GM19328 (cell line): ENCODE measurements at regions not wholly inside any gene's neighbourhood (a gene's known extent, or its start where the extent isn't known, plus 50 kb on each side); places are given as distances from the start of the nearest gene placed in this dataset.

Experiments
- ATAC-seq: cut with Tn5 transposase; IDR thresholded peaks from one replicate; pipeline ENCODE4 v1.9.1; 2021; ENCODE audit warnings: mild to moderate bottlenecking, moderate library complexity; ENCODE audit not compliant: unreplicated experiment

DNA sequence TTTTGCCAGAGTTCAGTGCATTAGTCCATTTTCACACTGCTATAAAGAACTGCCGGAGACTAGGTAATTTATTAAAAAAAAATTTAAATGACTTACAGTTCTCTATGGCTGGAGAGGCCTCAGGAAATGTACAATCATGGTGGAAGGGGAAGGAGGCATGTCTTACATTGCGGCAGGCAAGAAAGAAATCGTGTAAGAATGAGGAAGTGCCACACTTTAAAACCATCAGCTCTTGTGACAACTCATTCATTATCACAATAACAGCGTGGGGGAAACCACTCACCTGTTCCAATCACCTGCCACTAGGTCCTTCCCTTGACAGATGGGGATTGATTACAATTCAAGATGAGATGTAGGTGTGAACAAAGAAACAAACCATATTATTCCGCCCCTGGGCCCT lies 1361.4 kb downstream of the NSUN3 start:
- no peak for ATAC-seq

GRCh38 chr3:95434491-95434890 lies 1371.6 kb downstream of the NSUN3 start:
- no peak for ATAC-seq

DNA sequence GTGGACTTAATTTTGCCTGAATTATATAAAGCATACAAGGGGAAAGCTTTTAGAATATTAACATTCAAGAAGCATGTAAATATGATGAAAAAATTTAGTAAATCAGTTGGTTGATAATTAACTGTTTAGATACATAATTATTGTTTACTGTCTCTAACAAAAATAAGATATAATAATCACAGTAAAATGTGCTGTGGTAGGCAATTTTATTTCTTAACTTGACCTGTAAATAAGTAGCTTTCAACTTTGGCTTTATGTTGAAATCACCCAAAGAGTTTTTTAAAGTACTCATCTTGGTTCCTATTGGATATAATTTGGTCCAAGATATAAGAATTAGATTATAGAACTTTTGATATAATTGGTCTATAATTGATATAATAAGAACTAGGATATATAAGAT lies 1374.5 kb downstream of the NSUN3 start:
- no peak for ATAC-seq

GRCh38 chr3:95438274-95438673 lies 1375.4 kb downstream of the NSUN3 start:
- no peak for ATAC-seq

- no peak for ATAC-seq
Measured at GRCh38 chr3:95442766-95443165, 1371.6 kb upstream of the EPHA6 start.

GRCh38 chr3:95449841-95450240 lies 1364.6 kb upstream of the EPHA6 start:
- no peak for ATAC-seq

- ATAC-seq = no peak
Measured at GRCh38 chr3:95453242-95453641, 1361.2 kb upstream of the EPHA6 start.

GRCh38 chr3:95456835-95457234 lies 1357.6 kb upstream of the EPHA6 start:
- ATAC-seq = no peak

- no peak for ATAC-seq
Measured at GRCh38 chr3:95459706-95460105, 1354.7 kb upstream of the EPHA6 start.

DNA sequence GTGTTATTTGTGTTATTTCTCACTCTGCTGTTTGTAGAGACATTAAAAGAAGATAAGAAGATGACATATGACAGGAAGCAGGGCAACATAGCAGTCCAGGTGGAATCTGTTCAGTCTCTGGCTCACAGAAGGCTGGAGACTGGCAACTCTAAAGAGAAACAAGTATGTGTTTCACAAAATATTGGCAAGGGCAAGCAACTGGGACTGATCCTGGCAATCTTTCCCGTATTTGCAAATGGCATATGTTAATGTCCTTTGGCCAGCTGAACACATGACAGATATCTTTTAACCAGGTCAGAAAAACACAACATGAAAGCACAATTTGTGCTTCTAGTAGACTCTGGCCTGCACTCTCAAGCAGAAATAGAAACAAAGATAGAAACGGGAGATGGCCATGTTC lies 1354.1 kb upstream of the EPHA6 start:
- no peak for ATAC-seq

DNA sequence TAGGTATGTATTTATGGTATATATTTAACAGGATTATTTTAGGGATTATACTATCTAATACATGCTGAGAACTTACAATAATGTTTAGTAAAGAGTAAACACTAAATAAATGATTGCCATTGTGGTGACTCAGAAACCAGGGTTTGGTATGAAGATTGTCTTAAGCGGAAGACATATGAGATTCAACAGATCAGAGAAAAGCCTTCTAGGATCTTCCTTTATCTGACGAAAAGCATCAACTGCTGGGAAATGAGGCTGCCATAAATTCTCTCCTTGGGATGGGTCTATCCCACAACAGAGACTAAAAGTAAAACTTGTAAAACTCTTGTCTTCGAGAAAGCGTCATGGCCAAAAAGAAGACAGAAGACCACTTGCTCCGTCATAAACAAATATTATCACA lies 1352.2 kb upstream of the EPHA6 start:
- no peak for ATAC-seq

DNA sequence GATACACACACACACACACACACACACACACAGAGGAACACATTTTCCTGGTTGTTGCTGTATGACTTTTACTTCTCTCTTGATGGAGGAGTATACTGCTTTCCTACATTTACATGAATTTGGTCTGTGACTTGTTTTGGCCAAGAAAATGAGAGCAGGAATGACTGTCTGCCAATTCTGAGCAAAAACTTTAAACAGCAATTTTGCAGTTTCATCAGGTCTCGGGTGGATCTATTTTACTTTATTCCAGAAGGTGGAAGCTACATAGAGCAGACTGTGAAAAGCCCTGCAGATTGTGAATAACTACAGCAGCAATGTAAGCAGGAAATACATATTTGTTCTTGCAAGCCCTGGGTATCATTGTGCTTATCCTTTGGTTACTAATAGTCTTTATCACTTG lies 1350.0 kb upstream of the EPHA6 start:
- no peak for ATAC-seq

GRCh38 chr3:95468331-95468730 lies 1346.1 kb upstream of the EPHA6 start:
- no peak for ATAC-seq

- ATAC-seq = no peak
Measured at GRCh38 chr3:95474338-95474737, 1340.1 kb upstream of the EPHA6 start.

- no peak for ATAC-seq
Measured at GRCh38 chr3:95476534-95476933, 1337.9 kb upstream of the EPHA6 start.

- no peak for ATAC-seq
Measured at GRCh38 chr3:95506174-95506573, 1308.2 kb upstream of the EPHA6 start.

DNA sequence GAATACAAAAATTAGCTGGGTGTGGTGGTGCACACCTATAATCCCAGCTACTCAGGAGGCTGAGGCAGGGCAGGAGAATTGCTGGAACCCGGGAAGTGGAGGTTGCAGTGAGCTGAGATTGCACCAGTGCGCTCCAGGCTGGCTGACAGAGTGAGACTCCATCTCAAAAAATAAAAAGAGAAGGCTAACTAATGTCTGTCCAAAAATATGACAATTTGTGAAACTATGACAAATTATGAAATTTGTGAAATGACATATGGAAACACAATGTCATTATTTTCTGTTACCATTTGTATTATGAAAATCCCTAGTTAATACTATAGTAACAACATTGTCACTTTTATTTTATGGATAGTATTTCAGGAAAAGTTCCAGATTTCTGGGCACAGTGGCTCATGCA lies 1306.3 kb upstream of the EPHA6 start:
- no peak for ATAC-seq

GRCh38 chr3:95511828-95512227 lies 1302.6 kb upstream of the EPHA6 start:
- ATAC-seq = no peak

DNA sequence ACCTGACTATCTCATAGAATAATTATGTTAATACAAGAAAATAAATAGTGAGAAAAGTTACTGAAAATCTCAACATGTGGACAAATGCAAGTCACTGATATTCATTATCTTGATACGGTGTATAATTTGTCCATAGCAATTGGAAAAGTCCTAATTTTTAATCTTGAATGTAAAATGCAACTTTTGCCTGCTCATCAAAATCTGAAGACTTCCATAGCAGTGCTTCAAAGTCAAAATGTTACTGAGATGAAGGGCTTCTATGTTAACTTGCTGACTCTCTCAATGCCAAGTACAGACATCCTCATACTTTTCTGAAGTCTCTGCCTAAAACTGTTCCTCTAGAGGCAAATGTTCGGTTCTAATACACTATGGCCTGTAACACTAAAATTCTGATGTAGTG lies 1300.1 kb upstream of the EPHA6 start:
- ATAC-seq = no peak

- no peak for ATAC-seq
Measured at GRCh38 chr3:95521396-95521795, 1293.0 kb upstream of the EPHA6 start.

GRCh38 chr3:95522449-95522848 lies 1291.9 kb upstream of the EPHA6 start:
- no peak for ATAC-seq

DNA sequence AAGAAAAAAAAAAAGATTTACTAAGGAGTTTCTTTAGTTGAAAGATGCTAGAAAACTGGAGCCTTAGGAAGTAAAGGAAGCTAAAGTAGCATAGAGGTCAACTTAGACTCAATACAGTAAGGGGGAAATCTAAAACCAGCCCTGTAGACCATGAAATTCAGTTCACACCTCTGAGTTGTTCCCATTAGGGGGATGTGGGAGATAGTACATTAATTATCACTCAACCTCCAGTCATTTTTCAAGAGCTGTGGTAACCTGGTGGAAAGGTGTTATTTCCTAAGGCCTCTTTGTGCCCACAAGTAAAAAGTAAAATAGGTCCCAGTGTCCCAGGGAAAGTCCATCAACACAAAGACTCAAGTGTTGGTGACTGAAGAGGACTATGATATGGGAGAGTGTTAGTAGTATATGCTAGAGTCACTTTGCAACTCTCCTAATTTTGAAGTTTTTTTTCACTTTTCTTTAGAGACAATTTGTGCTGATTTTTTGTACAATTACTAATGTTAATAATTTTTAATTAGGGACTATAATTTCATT lies 1274.4 kb upstream of the EPHA6 start:
- no peak for ATAC-seq

- no peak for ATAC-seq
Measured at GRCh38 chr3:95565502-95565901, 1248.9 kb upstream of the EPHA6 start.

DNA sequence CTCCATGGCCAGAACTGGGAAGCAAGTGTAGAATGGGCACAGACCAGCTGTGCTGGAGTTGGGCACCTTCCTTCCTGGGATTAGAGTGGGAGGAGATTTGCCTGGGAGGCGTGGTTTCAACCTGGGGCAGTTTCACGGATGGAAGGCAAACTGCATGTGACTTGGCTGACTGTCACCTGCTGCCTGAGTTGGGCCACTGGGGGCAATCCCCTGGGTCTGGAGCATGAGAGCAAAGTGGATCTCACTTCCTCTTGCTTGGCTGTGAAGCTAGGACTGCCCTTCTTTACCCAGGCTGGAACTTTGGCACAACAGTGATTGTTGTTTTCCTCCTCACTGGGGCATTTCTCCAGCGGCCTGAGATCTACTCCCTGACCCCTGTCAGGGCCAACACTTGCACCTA lies 1247.0 kb upstream of the EPHA6 start:
- ATAC-seq = no peak
